ENCODE measurements at regions not wholly inside any gene's neighbourhood (a gene's known extent, or its start where the extent isn't known, plus 50 kb on each side); places are given as distances from the start of the nearest gene placed in this dataset.

- TF ChIP-seq CTCF (IDR thresholded peaks at IDR 0.05; ENCODE audit: low read depth, low read length) = no peak
- no peak overlapping the region for H3K4me3 ChIP-seq (ENCODE audit: low read depth, low read length)
Observed at GRCh38 chr5:173547579-173547978, 68.9 kb downstream of the BOD1 start.

- no peak for TF ChIP-seq CTCF (IDR thresholded peaks at IDR 0.05; ENCODE audit: low read depth, low read length)
- no peak overlapping the region for H3K4me3 ChIP-seq (ENCODE audit: low read depth, low read length)
Observed at GRCh38 chr5:173542964-173543363, 73.5 kb downstream of the BOD1 start.

- no peak overlapping the region for H3K4me3 ChIP-seq (ENCODE audit: low read depth, low read length)
- TF ChIP-seq CTCF (IDR thresholded peaks at IDR 0.05; ENCODE audit: low read depth, low read length) = no peak
Observed at GRCh38 chr5:173542159-173542558, 74.3 kb downstream of the BOD1 start.

- H3K4me3 ChIP-seq (ENCODE audit: low read depth, low read length) = no peak overlapping the region
- TF ChIP-seq CTCF (IDR thresholded peaks at IDR 0.05; ENCODE audit: low read depth, low read length) = no peak
Observed at GRCh38 chr5:173538654-173539053, 77.8 kb downstream of the BOD1 start.

- no peak overlapping the region for H3K4me3 ChIP-seq (ENCODE audit: low read depth, low read length)
- no peak for TF ChIP-seq CTCF (IDR thresholded peaks at IDR 0.05; ENCODE audit: low read depth, low read length)
Observed at GRCh38 chr5:173538018-173538417, 78.4 kb downstream of the BOD1 start.

GRCh38 chr5:173537228-173537627 lies 79.2 kb downstream of the BOD1 start:
- TF ChIP-seq CTCF (IDR thresholded peaks at IDR 0.05; ENCODE audit: low read depth, low read length) = no peak
- no peak overlapping the region for H3K4me3 ChIP-seq (ENCODE audit: low read depth, low read length)

GRCh38 chr5:173535976-173536639 lies 80.3 kb downstream of the BOD1 start:
- TF ChIP-seq CTCF (IDR thresholded peaks at IDR 0.05; ENCODE audit: low read depth, low read length) = no peak
- H3K4me3 ChIP-seq (ENCODE audit: low read depth, low read length) = no peak overlapping the region

All from WI38 (cell line).